SK-N-SH (cell line): ENCODE measurements at regions not wholly inside any gene's neighbourhood (a gene's known extent, or its start where the extent isn't known, plus 50 kb on each side); places are given as distances from the start of the nearest gene placed in this dataset.

Experiments
- CTCF ChIP-seq: fragments of 200-600 bp; sonication (generic); IDR thresholded peaks from 2 replicates; pipeline ENCODE4 v1.6.1; 2017; ENCODE audit warnings: antibody characterized with exemption, mild to moderate bottlenecking, moderate library complexity
- ELF1 ChIP-seq: IDR thresholded peaks from 2 replicates; pipeline ENCODE4 v1.4.0; 2012
- EP300 ChIP-seq, 2 experiments: IDR thresholded peaks; 2 replicates each; pipeline versions ENCODE4 v1.4.0 to v1.6.1; 2012; ENCODE audit warnings: borderline replicate concordance in 1 of 2, low read depth in 1 of 2, low read length in 1 of 2
- FOXJ3 ChIP-seq: sonication (generic); formaldehyde crosslinking; IDR thresholded peaks from 2 replicates; pipeline ENCODE4 v1.5.1; 2020; ENCODE audit warnings: mild to moderate bottlenecking, missing genetic modification reagents
- NRF1 ChIP-seq: IDR thresholded peaks from 2 replicates; pipeline ENCODE4 v1.6.1; 2012; ENCODE audit warnings: low read depth, mild to moderate bottlenecking, low read length
- POLR2AphosphoS5 ChIP-seq: IDR thresholded peaks from 2 replicates; pipeline ENCODE4 v1.6.1; 2012; ENCODE audit warnings: low read depth, low read length
- REST ChIP-seq: IDR thresholded peaks from 2 replicates; pipeline ENCODE4 v1.6.1; 2012; ENCODE audit warnings: mild to moderate bottlenecking, low read depth, low read length, moderate library complexity
- TAF1 ChIP-seq: IDR thresholded peaks from 2 replicates; pipeline ENCODE4 v1.6.1; 2012; ENCODE audit warnings: low read depth, mild to moderate bottlenecking, low read length, moderate library complexity, borderline replicate concordance

GRCh38 chr18:78816916-78817315 lies 162.7 kb upstream of the SALL3 start:
- no peak for TF ChIP-seq NRF1
- TF ChIP-seq ELF1, result no peak
- no peak for TF ChIP-seq CTCF
- no peak for TF ChIP-seq FOXJ3 (CRISPR knock-in tag)
- TF ChIP-seq TAF1, result no peak
- no peak for TF ChIP-seq EP300 (IDR thresholded peaks at IDR 0.05; ENCODE audit: borderline replicate concordance in 1 of 2, low read depth in 1 of 2, low read length in 1 of 2)
- no peak for TF ChIP-seq REST
- no peak for TF ChIP-seq POLR2AphosphoS5
